ENCODE measurements at regions not wholly inside any gene's neighbourhood (a gene's known extent, or its start where the extent isn't known, plus 50 kb on each side); places are given as distances from the start of the nearest gene placed in this dataset.

- TF ChIP-seq ADNP (tag; IDR thresholded peaks at IDR 0.05) (no peak), BCL6 (CRISPR knock-in tag; IDR thresholded peaks at IDR 0.05) (no peak), NFXL1 (CRISPR knock-in tag; IDR thresholded peaks at IDR 0.05) (no peak), ZNF232 (CRISPR knock-in tag; IDR thresholded peaks at IDR 0.05) (no peak), EWSR1 (IDR thresholded peaks at IDR 0.05; ENCODE audit: borderline replicate concordance, low read depth, partially characterized antibody) (no peak), MLX (CRISPR knock-in tag; conservative IDR thresholded peaks at IDR 0.05) (no peak), STAT6 (CRISPR knock-in tag; IDR thresholded peaks at IDR 0.05) (no peak), HES1 (IDR thresholded peaks at IDR 0.05; ENCODE audit: low read depth) (peak; percentile 76), TEAD4 (IDR thresholded peaks at IDR 0.05; ENCODE audit: low read length) (peak; percentile 88), TEAD4 (CRISPR knock-in tag; IDR thresholded peaks at IDR 0.05; ENCODE audit: borderline replicate concordance) (no peak), RBM22 (IDR thresholded peaks at IDR 0.05; ENCODE audit: low read depth, low read length, poor library complexity, severe bottlenecking) (no peak), GTF3C2 (IDR thresholded peaks at IDR 0.05; ENCODE audit: borderline replicate concordance, extremely low read depth, insufficient read length) (no peak), CHD1 (IDR thresholded peaks at IDR 0.05; ENCODE audit: low read length) (no peak), EHMT2 (IDR thresholded peaks at IDR 0.05) (peak; percentile 64), FOXO4 (CRISPR knock-in tag; IDR thresholded peaks at IDR 0.05) (no peak), ZHX1 (conservative IDR thresholded peaks at IDR 0.05; ENCODE audit: low read length) (no peak), PHB2 (IDR thresholded peaks at IDR 0.05; ENCODE audit: low read depth) (no peak)
Observed at GRCh38 chr6:47134476-47135189, 92.5 kb upstream of the ADGRF1 start (continued).
